HG03196 (cell line): ENCODE measurements at regions not wholly inside any gene's neighbourhood (a gene's known extent, or its start where the extent isn't known, plus 50 kb on each side); places are given as distances from the start of the nearest gene placed in this dataset.

Source experiments
- ATAC-seq: cut with Tn5 transposase; IDR thresholded peaks from one replicate; pipeline ENCODE4 v1.9.1; 2021; ENCODE audit not compliant: unreplicated experiment

DNA sequence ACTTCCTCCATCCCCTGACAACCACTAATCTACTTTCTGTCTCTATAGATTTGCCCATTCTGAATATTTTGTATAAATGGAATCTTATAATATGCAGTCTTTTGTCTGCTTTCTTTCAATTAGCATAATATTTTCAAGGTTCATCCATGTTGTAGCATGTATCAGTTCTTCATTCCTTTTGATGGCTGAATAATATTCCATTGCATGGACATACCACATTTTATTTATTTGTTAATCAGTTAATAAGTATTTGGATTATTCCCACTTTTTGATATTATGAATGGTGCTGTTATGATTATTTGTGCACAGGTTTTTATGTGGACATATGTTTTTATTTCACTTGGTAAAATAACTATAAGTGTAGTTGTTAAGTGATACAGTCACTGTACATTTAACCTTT is 155.1 kb upstream of the WSCD2 start:
- no peak for ATAC-seq

- ATAC-seq: no peak
Measured at GRCh38 chr12:107976331-107976730, 152.8 kb upstream of the WSCD2 start.

DNA sequence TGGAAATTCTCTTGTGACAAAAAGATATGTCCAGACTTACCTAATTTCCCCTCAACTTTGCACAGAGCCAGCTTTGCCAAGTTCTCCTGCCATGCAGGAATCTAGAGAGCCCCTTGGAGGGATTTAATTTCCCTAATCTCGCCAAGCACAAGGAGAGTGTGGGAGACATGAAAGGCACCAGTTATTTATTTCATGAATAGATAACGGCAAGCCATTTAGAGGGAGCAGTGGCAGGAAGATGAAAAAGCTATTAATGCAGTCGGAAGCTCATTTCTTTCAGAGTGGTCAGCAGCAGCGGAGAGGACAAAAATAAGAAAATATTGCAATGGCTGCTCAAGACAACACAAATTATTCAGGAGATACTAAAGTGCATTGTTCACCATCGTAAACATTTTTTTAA is 150.9 kb upstream of the WSCD2 start:
- no peak for ATAC-seq

- no peak for ATAC-seq
Measured at GRCh38 chr12:107978641-107979040, 150.4 kb upstream of the WSCD2 start.

DNA sequence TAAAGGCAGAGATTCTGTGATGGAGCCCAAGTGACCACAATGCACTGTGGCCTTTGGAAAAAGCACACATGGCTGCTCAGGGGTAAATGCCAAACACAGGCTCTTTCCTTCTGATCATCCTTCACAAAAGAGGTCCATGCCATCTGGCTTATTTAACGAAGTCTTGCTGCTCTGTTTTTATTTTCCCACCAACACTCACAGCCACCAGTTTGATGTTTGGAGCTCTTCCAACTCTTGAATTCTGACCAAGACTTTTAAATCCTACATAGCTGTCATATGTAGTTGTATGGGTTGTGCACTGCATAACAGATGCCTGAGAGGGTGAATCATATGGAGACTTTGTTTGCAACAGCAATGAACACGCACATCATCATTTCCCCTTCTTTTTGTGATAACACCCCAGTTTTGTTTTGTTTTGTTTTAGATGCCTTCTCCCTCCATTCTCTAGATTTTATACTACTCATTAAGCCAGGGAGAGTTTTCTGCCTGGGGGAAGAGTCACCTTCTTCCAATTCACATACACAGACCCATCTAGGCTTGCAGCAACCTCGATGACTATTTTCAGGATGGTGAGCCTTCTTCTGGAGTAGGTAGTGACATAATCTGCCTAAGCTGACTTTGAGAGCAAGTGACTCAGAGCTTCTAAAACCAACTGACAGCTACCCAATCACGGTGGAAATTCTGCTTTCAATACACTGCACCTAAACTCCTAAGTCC is 145.2 kb upstream of the WSCD2 start:
- no peak for ATAC-seq

- no peak for ATAC-seq
Measured at GRCh38 chr12:107984973-107985372, 144.1 kb upstream of the WSCD2 start.

GRCh38 chr12:107986183-107986582 is 142.9 kb upstream of the WSCD2 start:
- no peak for ATAC-seq

DNA sequence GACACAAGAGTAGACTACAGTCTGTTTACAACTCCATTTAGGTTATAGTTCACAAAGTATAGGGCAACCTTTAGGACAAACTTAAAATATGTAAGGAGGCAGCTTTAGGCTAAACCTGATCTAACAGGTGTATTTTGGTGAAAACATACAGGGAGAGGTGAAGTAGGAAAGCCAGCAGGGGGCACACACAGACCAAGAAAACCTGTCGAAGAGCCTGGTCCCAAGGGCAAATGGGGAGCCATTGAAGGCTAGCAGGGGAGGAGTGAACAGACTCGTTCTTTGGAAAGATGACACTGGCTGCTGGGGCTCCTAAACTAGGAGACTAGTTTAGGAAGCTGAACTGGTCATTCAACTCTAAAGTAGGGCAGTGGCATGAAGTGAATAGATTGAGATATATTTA is 138.8 kb upstream of the WSCD2 start:
- no peak for ATAC-seq

GRCh38 chr12:107992029-107992428 is 137.1 kb upstream of the WSCD2 start:
- no peak for ATAC-seq

GRCh38 chr12:107992870-107993451 is 136.1 kb upstream of the WSCD2 start:
- no peak for ATAC-seq

DNA sequence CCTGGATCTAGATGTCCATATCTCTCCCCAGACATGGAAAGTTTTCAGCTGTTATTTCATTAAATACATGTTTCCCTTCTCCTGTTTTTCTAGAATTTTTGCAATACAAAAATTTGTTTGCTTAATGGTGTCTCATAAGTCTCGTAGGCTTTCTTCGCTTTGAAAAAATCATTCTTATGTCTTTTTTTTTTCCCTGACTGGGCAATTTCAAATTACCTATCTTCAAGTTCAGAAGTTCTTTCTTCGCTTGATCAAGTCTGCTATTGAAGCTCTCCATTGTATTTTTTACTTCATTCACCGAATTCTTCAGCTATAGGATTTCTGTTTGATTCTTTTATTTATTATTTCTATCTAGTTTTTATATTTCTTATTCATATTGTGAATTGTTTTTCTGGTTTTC is 130.2 kb upstream of the WSCD2 start:
- ATAC-seq: no peak

DNA sequence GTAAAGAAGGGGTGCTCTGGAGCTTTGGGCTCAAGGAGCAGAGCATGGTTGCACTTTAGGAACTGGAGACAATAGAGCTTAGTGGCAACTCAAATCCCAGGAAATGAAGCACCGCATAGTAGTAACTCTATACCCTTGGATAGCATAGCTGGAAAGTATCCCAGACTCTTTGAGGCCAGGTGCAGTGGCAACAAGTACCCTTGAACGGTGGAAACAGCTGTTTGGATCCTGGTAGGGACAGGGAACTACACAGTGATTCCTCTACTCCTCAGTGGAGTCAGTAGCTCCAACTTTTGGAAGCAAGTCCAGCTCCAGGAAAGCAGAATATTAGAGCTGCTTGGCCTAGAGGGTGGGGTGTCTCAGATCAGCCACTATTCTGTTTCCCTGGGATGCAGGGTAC is 129.0 kb upstream of the WSCD2 start:
- ATAC-seq: no peak

DNA sequence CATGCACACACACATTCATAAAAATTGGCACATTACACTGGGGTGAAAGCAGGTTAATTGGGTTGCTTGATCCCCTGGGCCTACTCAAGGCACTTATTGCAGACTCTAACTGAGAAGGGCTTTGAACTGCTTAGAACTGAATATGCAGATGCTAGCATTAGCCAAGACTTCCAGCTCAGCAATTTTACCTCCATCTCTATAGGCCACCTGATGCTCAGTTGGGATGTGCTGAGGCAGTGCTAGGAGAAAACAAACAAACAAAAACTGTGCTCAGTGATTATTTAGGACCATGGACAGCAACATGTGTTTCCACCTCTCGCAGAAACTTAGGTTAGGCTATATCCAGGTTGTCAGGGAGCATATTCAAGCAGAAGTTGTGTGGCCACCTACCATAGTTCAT is 124.8 kb upstream of the WSCD2 start:
- ATAC-seq: no peak

- no peak for ATAC-seq
Measured at GRCh38 chr12:108008163-108008905, 120.8 kb upstream of the WSCD2 start.

GRCh38 chr12:108009442-108010070 is 119.5 kb upstream of the WSCD2 start:
- ATAC-seq: no peak

GRCh38 chr12:108016022-108016564 is 113.0 kb upstream of the WSCD2 start:
- no peak for ATAC-seq

DNA sequence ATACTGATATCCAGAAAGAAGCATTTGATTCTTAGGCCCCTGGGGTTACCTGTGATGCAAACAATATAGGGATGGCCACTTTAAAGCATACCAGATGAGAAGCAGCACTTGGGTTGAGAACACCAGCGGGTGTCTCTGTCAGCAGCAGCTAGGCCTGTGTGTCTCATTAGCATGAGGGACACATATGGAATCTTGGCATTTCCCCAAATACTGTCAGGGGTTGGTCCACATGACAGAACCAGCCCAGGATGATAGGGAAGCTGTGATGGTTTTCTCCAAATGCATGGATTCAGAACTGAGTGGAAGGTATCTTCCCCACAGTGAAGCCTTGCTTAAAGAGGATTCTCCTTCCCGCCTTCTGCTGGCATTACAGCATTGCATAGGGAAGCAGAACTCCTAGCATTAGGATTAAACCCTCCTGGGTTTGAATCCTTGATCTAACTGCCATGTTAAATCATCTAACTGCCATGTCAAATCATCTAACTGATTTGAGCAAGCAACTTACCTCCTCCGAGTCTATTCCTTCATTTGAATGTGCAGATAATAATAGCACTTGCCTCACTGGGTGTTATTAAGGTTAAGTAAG is 111.5 kb upstream of the WSCD2 start:
- ATAC-seq: no peak

GRCh38 chr12:108019862-108020261 is 109.2 kb upstream of the WSCD2 start:
- no peak for ATAC-seq

- no peak for ATAC-seq
Measured at GRCh38 chr12:108021141-108021540, 107.9 kb upstream of the WSCD2 start.

DNA sequence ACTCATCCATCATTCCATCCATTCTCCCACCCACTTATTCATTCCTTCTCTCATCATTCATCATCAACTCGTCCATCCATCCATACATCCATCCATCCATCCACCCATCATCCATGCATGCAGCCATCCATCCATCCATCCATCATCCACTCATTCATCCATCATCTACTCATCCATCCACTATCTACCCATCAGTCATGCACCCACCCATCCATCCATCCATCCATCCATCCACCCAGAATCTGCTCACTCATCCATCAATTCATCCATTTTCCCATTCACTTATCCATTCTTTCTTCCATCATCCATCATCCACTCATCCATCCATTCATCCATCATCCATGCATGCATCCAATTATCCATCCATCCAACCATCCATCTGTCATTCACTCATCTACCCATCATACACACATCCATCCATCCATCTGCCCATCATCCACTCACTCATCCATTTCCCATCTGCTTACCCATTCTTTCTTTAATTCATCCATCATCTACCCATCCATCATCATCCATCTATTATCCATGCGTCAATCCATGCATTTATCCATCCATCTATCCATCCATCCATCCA is 107.1 kb upstream of the WSCD2 start:
- no peak for ATAC-seq
